AG09319 (cell line): ENCODE measurements at regions not wholly inside any gene's neighbourhood (a gene's known extent, or its start where the extent isn't known, plus 50 kb on each side); places are given as distances from the start of the nearest gene placed in this dataset.

Experiments
- DNase-seq: peaks from one replicate; pipeline ENCODE4 v3.0.0-alpha.2; 2010; ENCODE audit warnings: low read depth; ENCODE audit errors: extremely low read depth
- TF ChIP-seq, protein P1 (sequence below): IDR thresholded peaks from 2 replicates; pipeline ENCODE4 v1.5.1; 2011; ENCODE audit warnings: low read depth, mild to moderate bottlenecking, inconsistent platforms, low read length, moderate library complexity

DNA sequence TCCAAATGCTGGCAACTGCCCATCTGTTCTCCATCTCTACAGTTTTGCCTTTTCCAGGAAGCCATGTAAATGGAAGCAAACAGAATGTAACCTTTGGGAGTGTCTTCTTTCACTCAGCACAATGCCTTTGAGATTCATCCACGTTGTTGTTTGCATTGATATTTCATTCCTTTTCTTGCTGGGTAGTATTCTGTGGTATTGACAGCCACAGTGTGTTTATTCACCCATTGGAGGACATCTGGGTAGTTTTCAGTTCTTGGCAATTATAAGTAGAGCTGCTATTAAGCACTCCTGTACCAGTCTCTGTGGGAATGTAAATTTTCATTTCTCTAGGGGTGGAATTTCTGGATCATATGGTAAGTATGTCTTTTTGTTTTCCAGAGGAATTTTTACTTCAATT lies 194.3 kb upstream of the RPS6KA3 start:
- DNase-seq: no peak
- TF ChIP-seq, protein P1, sequence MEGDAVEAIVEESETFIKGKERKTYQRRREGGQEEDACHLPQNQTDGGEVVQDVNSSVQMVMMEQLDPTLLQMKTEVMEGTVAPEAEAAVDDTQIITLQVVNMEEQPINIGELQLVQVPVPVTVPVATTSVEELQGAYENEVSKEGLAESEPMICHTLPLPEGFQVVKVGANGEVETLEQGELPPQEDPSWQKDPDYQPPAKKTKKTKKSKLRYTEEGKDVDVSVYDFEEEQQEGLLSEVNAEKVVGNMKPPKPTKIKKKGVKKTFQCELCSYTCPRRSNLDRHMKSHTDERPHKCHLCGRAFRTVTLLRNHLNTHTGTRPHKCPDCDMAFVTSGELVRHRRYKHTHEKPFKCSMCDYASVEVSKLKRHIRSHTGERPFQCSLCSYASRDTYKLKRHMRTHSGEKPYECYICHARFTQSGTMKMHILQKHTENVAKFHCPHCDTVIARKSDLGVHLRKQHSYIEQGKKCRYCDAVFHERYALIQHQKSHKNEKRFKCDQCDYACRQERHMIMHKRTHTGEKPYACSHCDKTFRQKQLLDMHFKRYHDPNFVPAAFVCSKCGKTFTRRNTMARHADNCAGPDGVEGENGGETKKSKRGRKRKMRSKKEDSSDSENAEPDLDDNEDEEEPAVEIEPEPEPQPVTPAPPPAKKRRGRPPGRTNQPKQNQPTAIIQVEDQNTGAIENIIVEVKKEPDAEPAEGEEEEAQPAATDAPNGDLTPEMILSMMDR: no peak

DNA sequence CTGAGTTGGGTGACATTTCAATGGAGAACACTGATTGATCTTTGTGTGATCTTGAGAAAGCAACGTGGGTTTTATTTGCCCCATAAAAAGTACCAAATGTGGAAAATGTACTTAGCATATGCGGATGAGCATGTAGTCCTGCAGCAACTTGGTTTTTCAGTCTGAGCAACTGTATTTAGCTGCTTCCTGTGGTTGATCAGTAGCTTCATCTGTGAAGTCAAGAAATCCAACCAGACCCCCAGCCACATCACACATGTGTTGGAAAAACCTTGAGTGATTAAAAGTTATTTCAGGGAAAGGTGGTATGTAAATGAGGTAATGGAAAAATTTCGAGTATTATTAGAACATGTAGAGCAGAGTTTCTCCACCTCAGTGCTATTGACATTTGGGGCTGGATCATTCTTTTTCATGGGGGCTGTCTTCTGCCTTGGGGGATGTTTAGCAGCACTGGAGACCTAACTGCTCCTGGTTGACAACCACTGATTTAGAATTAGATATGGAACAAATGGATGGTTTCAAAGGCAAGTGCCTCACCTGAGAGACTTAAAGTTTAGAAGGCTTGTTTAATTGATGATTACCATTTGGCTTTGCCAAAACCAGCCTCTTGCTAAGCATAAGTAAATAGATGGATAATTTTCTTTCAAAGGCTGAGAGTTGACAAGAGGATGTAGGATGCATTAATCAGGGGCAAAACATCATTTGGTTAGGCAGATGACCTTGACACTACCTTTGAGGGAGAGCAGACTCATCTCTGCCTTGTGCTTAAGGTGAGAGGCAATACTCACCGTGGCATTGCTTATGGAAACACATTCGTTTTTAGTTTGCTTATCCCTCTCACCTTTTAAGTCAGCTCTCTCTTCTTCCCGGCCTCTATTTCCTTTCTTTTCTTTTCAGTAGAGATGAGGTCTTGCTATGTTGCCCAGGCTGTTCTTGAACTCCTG lies 193.0 kb upstream of the RPS6KA3 start:
- no peak for DNase-seq
- TF ChIP-seq, protein P1: no peak

DNA sequence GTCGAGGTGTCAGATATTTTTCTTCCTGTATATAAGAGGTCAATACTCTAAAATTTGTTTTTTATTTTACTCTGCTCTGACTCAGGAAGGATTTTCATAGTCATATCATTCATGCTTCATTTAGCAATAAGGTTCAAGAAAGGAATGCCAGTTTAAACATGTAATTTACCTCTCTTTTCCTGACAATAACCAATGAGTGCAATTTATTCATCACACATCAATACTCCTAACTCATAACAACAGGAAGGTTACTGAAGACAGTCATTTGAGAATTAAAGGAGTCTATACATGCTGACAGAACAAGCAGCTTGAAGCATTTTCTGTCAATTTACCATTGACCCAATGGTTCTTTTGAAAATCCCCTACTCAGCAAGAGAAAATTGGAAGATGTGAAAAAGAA lies 190.3 kb upstream of the RPS6KA3 start:
- no peak for DNase-seq
- TF ChIP-seq, protein P1: no peak

DNA sequence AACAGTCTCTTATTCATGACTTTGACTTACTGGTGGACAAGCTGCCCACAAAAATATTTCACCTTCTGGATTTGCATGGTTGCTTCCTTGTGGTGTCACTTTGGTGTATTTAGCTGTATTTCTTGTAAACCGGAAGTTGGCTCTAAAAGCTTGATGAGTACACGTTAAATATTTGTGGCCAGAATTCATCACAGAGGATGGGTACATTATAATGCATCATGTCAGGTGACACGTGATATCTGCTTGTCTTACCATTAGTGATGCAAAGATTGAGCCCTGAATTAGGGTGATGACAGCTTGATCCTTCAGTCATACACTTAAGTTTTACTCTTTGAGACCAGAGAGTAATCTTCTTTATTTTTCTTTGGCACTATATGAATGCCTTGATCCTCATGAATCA lies 188.3 kb upstream of the RPS6KA3 start:
- TF ChIP-seq, protein P1: no peak
- no peak for DNase-seq

DNA sequence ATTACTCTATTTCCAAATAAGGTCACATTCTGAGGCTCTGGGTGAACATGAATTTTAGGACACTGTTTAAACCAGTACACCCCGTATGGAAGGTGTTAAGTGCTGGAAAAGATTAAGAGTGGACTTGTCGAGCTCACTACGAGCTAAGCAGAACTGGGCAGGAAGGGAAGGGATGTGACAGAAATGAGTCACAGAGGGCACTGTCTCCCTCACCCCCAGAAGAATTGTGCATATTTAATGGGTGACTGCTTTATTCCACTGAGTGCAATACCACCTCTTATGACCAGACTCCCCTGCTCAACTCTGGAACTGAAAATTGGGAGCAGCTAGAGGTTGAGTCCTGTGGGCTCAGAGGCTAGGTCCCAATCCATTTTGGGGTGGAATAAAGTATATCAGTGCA lies 187.4 kb upstream of the RPS6KA3 start:
- no peak for DNase-seq

DNA sequence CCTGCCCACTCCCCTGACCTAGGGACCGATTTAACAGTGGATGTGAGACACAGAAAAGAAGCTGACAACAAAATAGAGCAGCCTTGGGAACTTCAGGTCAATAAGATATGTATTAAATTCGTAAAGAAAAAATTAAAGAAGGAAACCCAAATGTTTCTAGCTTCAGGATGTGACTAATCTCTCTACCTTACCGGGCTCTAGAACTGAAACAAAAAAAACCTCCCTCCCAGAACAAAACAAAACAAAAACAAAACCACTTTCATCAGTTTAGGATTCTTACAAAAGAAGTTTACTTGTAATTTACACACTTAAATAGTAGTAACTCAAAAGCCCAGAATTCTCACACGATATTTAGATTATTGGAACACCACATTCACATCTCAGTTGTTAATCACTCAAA lies 185.8 kb upstream of the RPS6KA3 start:
- TF ChIP-seq, protein P1: no peak
- no peak for DNase-seq

More for the DNA sequence above, 187.4 kb upstream of the RPS6KA3 start:
- TF ChIP-seq, protein P1: no peak

DNA sequence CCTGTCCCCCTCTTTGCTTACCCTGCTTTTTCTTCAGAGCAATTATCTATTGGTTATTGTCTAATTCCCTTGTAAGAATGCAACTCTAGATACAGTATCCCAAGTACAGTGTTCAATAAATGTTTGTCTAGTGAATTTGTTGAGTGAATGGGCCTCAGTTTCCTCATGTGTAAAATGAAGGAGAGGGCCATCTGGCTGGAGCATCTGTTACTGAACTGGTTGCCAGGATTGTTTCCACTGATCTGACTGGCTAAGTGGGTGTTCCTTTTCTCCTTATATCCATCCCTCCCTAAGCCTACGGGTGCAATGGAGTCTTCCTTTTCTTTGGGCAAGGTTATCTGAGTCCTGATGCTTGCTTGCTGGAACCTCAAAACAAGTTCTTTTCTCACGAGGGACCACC lies 185.2 kb upstream of the RPS6KA3 start:
- TF ChIP-seq, protein P1: no peak
- DNase-seq: no peak
